Caki2 (cell line): ENCODE measurements at regions not wholly inside any gene's neighbourhood (a gene's known extent, or its start where the extent isn't known, plus 50 kb on each side); places are given as distances from the start of the nearest gene placed in this dataset.
"Not testable (repeated sequence)": the region's sequence is repeated elsewhere in the genome, so short reads cannot be mapped to it uniquely, and the experiment has no call there.

Experiments used
- DNase-seq: peaks from one replicate; pipeline ENCODE4 v3.0.0-alpha.2; 2015; ENCODE audit warnings: low read depth
- in situ Hi-C: cut with HindIII; loops from 2 replicates; pipeline ENCODE4 v1.10.0; 2016; ENCODE audit warnings: low sequenced_read_pairs, low pct_unique_long_range_greater_than_20kb, mixed read lengths

GRCh38 chrX:12011075-12011474 is 127.2 kb upstream of the FRMPD4 start:
- in situ Hi-C loops = no loop called here
- no peak for DNase-seq

DNA sequence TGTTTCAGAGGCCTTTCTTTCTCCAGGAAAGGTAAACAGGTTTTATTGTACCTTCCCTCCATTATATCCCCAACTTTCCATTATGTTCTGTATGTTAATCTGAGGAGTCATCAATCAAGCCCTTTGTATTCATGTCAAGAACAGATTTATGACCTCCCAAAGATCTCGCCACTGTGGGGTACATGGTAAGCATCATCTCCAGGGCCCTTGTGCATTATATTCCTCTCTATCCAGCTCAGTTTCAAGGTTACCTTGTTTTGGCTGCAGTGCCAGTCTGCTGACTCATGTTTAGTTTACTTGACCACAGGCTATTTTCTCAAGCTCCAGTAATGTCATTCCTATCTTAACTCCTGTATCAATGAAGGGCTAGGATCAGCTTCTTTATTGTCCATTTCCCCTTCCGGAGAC is 125.1 kb upstream of the FRMPD4 start:
- DNase-seq = peak; percentile 51
- in situ Hi-C loops = no loop called here

- no peak for DNase-seq
- in situ Hi-C loops = no loop called here
Measured at GRCh38 chrX:12021698-12022097, 116.6 kb upstream of the FRMPD4 start.

DNA sequence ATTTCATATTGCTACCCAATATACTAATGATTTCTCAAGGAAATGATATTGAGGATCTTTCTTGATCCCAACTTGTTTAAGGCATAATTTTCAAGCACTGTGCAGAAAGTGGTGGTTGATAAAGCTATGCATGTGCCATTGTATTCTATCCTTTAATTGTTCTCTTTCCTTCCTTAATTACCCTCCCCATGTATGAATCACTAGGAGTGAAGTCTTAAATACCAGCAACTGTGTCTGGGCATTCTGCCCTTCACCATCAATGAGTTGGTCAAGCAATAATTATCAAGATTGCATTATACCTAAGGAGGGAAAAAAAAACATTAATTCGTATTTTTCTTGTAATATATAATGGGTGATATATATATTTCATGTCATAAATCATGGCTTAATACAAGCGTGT is 111.8 kb upstream of the FRMPD4 start:
- no peak for DNase-seq
- in situ Hi-C loops = no loop called here

DNA sequence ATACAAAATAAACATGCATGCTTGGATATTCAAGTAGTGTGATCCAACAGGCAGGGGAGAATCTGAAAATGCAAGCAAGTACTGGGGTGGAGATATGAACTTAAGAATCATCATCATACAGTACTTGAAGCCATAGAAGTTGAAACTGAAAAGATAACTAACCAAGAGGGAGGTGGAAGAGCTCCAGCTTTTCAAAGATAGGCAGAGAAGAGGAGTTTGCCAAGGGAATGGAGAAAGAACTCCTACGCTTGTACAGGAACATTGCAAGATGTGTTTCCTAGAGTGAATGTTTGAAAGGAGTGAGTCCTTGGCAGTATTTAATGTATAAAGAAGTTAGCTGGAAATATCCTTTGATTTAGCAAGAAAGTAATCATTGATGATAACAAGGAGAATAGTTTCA is 106.2 kb upstream of the FRMPD4 start:
- in situ Hi-C loops = no loop called here
- no peak for DNase-seq

DNA sequence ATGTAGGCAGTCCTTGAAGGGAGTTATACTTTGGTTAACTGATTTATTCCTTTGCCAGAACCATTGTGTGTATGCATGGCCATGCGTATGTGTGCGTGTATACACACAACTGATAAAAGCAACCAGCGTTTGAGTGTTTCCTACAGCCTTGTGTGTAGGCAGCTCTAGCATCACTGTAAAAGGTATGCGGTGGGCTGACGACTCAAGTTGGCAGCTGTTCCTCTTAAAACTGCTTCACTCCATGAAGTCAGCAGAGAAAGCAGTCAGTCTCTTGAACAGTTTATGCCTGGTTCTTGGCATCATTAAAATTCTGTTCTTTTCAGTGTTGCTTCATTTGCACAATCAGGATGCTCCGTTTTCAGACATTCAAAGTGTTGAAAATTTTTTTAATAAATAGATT is 103.5 kb upstream of the FRMPD4 start:
- in situ Hi-C loops = no loop called here
- DNase-seq = no peak

DNA sequence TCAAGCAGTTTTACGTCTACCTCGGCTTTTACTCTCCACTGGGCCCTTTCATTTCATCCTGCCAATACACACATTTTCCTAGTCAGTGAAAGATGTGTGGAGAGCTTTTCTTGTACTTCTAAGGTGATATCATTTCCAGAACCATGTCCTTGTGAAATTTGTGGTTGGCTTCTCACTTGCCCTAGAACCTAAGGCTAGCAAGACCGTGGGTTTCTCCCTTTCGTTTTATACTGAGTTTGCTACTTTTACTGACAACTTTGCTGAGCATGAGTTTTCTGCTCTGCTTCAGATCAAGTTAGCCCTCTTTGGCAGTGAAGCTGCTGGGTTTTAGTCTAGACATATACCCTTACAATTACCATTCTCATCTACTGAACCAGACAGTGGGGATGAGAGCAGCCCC is 95.7 kb upstream of the FRMPD4 start:
- no peak for DNase-seq
- in situ Hi-C loops = no loop called here

- in situ Hi-C loops = no loop called here
- DNase-seq = no peak
Measured at GRCh38 chrX:12052109-12052508, 86.2 kb upstream of the FRMPD4 start.

GRCh38 chrX:12058087-12058486 is 80.2 kb upstream of the FRMPD4 start:
- no peak for DNase-seq
- in situ Hi-C loops = no loop called here

DNA sequence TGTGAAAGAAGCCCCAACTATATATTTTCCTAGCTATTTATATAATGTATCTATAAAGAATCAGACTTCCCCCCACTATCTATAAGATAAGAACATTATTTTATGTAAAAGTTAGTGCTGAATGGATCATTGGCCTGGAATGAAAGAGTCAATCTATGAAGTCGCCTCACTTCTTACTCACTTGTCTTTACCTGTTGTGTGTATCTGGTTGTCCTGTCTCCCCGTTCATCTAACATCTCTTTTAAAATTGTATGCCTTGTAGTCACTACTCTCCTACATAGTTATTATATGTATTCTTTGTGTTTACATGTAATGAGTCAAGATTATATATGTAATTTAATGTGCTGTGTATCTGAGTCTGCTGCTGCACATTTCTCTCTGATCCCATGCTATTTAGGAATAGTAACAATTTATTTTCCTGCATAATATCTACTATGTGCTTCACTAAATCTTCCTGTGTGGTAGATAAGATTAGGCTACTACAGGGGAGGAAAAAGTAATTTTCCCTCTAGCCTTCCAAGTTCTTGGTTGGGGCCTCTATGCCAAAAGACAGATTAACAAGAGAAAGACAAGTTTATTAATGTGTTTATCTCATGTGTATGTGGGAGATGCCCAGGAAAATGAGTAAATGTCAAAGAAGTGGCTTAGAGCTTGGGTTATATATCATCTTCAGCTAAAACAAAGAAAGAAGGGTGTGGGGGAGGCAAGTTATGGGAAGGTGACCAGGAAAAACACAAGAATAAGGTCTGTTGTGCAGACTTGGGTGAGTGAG is 77.6 kb upstream of the FRMPD4 start:
- DNase-seq = no peak
- in situ Hi-C loops = no loop called here

DNA sequence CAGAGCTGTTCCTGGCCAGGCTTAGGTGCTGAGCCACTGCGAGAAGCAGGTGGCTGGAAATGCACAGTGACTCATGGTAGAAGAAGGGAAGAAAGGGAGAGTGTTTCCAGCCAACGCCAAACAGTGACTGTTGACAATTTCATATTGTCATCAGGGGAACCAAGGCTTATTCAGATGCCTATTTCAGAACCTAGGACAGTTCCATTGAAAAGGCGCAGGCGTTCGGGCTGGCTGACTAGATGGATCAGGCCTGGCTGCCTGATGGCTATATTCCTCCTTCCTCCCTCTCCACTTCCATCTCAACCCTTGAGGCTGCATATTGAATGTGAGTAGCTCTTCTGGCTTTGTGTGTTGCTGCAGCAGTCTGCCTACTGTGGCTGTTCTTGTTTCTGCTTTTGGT is 73.0 kb upstream of the FRMPD4 start:
- in situ Hi-C loops = no loop called here
- DNase-seq = peak; percentile 38

GRCh38 chrX:12076046-12076445 is 62.2 kb upstream of the FRMPD4 start:
- DNase-seq = no peak
- in situ Hi-C loops = no loop called here

GRCh38 chrX:12080265-12080664 is 58.0 kb upstream of the FRMPD4 start:
- in situ Hi-C loops = no loop called here
- DNase-seq = peak; percentile 35

DNA sequence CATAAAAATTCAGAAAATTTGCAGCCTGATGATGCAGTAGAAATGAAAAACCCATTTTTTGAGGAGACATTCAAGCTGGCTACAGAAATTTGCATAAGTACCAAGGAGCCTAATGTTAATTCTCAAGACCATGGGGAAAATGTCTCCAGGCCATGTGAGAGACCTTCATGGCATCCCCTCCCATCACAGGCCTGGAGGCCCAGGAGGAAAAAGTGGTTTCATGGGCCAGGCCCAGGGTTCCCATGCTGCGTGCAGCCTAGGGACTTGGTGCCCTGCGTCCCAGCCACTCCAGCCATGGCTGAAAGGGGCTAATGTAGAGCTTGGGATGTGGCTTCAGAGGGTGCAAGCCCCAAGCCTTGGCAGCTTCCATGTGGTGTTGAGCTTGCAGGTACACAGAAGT is 55.3 kb upstream of the FRMPD4 start:
- in situ Hi-C loops, DNase-seq: not testable (repeated sequence)
